SH-SY5Y (cell line): ENCODE measurements at regions not wholly inside any gene's neighbourhood (a gene's known extent, or its start where the extent isn't known, plus 50 kb on each side); places are given as distances from the start of the nearest gene placed in this dataset.

Source experiments
- GATA2 ChIP-seq: IDR thresholded peaks from 2 replicates; pipeline ENCODE4 v1.6.1; 2011; ENCODE audit warnings: mild to moderate bottlenecking, low read depth, low read length
- GATA3 ChIP-seq: IDR thresholded peaks from 2 replicates; pipeline ENCODE4 v1.6.1; 2011; ENCODE audit warnings: low read depth, mild to moderate bottlenecking, low read length, moderate library complexity

DNA sequence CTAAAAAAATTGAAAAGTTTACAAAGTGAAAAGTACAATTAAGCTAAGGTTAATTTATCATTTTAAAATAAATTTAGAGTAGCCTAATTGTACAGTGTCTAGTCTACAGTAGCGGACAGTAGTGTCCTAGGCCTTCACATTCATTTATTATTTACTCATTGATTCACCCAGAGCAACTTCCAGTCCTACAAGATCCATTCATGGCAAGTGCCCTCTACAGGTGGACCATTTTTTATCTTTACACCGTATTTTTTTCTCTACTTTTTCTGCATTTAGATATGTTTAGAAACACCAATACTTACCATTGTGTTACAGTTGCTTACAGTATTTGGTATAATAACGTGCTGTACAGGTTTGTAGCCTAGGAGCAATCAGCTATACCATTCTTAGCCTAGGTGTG lies 84.1 kb downstream of the TSN start:
- TF ChIP-seq GATA3 (no peak), GATA2 (no peak)

DNA sequence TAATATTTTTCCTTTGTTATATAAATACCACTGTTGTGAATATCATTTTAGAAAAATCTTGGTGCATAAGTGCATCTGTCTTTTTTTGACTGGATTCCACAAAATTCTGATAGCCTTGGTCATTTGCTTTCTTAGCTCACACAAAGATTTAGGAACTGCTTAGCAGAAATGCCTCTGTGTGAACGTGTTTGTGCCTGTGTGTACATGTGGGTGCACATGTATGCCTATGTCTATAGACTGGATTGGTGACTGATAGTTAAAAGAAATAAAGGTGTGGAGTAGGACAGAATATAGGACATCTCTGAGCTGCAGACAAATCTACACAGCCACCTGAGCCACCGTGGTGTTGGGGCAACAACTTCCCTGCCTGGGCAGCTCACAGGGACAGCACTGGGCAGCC lies 93.8 kb downstream of the TSN start:
- TF ChIP-seq GATA2: no peak
- no peak for TF ChIP-seq GATA3

DNA sequence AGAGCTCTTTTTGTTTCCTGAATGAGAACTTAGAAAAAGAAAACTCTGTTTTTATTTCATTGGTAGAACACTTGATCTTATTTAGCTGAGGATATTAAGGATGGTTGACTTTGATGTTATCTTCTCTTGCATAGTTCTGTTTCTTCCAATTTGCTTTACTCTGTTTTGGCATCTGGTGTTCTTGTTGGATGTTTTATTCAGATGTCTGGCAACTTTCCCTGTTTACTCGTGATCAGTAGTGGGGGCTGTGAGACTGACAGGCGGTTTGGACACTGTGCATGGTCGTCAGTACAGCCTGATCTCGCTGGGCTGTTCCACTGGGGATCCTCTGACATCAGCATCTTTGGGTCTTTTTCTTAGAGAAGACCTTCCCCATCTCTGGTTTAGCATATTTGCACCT lies 100.1 kb downstream of the TSN start:
- TF ChIP-seq GATA2 (peak; percentile 31; the same call in 1 of the 2 replicates), GATA3 (0 out of 2 replicates have a peak, but pooled peaks have one; percentile 39)

DNA sequence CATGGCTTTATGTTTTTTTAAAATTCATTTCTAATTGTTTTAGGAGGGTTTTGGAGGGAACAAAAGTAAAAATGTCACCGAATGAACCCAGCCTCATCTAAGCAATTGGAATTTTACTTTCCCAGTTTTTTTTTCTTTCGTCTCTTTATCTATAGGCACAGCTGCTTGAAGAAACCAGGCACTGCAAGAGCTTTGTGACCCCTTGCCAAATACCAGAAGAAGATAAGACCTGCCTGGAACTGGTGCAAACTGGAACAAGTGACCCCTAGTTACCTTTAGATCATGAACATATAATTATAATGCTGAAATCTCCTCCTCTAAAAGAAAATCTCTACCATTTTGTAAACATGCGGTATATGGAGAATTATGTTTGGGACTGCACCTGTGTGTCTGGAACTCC lies 100.9 kb downstream of the TSN start:
- TF ChIP-seq GATA2: no peak
- TF ChIP-seq GATA3: no peak

DNA sequence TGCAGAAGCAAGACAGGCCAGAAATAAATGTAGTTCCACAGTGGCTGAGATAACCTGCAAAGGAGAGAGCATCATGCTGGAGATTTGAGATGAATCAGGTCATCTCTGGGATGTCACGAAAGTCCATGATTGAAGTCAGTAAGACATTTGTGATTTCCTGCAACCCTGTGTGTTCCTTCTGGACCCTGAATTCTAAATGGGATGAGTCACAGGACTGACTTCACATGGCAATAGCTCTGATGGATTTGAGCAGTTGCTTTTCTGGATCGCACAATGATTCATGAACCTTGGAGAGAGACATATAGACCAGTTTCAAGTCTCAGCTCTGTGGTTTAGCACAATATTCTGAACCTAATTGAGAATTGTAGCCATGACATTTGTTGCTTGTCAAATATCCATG lies 102.9 kb downstream of the TSN start:
- TF ChIP-seq GATA3 (no peak), GATA2 (no peak)

DNA sequence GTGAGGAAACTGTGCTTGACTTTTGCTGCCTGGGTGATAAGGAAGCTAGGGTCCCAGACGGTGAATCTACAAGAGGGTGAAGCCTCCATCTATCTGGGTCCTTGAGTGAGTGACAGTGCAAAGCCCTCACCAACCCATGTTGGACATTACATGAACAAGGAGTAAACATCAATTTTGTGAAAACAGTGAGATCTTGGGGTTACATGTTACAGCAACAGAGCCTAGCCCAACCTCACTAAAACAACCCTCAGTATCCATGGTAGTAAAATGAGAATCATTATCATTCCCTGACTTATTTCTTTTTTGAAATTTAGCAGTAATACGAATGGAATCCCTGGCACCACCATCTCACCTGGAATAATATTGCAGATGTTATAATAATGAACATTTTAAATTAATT lies 103.4 kb downstream of the TSN start:
- no peak for TF ChIP-seq GATA2
- no peak for TF ChIP-seq GATA3

DNA sequence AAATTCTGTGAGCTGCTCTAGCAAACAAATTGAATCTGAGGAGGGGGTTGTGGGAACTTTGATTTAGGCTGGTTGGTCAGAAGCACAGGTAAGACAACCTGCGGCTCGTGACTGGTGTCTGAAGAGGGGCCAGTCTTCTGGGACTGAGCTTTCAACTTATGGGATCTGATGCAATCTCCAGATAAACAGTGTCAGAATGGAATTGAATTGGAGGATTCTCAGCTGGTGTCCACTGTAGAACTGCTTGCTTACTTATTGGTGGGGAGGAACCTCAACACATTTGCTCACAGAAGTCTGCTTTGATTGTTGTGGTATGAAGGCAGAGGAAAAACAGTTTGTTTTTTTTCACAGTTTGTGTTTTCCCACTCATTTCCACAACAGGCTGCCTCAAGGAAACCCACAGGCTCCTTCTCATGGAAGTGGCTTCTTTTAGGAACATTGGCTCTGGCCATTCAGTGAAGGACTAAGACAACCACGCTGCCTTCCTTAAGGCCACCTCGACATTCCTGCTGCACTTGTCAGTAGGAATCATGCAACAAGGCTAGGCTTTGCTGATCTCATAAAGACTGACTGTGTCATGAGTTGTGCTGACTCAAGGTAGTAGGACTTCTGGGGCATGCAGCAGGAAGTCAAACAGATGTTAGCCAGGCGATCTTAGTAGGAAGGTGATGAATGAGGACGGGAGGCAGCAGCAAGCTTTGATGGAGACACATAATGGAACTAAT lies 104.7 kb downstream of the TSN start:
- no peak for TF ChIP-seq GATA2

DNA sequence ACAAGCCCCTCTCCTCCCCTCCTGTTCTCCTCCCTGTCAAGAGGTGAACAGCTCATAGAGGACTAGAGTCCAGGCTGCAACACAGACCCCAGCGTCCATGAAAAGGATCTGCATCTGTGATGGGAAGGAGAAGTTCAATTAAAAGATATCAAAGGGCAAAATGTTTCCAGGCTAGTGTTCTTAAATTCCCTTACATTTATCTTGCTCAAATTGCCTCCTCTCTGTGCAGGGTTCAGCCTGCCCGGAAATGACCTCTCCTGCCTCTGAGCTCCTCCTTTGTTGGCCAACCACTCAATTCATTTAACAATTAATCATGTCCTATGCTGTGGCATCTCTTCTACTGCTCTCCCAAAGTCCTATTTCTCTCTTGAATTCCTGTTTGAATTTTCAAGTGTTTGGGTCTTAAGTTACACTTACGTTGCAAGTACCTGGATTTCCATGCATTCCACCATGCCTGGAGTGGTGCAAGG lies 105.3 kb downstream of the TSN start:
- no peak for TF ChIP-seq GATA2
- no peak for TF ChIP-seq GATA3

DNA sequence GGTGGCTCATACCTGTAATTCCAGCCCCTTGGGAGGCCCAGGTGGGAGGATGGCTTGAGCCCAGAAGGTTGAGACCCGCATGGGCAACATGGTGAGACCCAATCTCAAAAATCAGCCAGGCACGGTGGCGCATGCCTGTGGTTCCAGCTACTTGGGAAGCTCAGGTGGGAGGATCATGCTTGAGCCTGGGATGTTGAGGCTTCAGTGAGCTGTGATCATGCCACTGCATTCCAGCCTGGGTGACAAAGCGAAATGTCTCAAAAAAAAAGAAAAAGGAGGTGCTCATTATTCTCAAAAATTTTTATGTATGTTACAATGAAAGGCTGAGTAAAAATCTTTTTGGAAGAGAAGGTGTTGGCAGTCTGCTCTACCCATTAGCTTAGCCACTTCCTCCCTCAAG lies 106.8 kb downstream of the TSN start:
- TF ChIP-seq GATA3 (no peak), GATA2 (no peak)

DNA sequence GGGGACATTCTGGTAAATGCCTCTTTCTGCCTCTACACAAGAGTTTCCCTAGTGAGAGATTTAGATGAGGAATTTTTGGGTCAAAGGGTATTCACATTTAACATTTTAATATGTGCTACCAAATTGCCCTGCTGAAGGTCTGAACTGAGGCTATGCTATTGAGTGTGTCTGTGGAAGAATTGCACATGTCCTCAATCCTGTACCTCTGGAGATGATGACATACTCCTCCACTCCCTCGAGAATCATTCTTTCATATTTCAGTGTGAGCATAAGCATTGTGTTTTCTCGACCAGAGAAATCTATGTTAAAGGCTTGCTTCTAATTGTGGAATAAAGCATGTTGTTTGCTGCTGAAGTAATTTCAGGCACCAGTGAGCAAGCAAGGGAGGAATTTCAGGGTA lies 110.5 kb downstream of the TSN start:
- TF ChIP-seq GATA3: no peak
- TF ChIP-seq GATA2: no peak

DNA sequence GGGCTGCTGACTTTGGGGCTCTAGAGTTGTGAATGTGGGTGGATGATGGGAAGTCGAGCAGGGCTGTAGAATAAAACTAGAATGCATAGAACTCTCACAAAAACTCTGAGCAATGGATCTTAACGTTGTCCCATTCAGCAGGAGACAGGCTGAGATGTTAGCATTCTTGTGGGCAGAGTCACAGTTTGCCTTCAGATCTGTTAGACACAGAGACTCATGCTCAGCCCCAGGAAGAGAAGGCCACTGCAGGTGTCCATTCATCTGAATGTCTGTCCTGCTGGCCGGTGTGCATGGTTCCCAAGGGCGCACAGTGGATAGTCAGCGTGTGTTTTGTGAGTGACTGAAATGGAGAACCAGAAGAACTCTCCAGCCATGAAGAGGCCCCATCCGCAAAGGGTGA lies 111.3 kb downstream of the TSN start:
- TF ChIP-seq GATA3 (no peak), GATA2 (no peak)

DNA sequence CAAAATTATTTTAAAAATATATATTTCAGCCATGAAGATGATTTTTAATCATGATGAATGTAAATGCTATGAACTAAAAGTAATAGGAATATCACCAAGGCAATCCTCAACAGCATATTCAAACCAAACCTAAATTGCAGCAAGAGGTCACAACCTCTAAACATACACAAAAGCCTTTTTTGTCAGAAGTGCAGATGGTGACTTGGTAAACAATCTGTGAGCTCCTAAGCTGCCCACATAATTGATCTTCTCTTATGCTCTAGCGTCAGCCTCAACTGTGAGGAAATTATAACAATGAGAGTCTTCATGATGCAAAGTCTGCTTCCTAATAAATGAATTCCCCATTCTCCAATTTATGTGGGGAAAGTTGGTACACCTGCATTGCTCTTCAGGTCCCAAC lies 113.2 kb downstream of the TSN start:
- no peak for TF ChIP-seq GATA2
- no peak for TF ChIP-seq GATA3

DNA sequence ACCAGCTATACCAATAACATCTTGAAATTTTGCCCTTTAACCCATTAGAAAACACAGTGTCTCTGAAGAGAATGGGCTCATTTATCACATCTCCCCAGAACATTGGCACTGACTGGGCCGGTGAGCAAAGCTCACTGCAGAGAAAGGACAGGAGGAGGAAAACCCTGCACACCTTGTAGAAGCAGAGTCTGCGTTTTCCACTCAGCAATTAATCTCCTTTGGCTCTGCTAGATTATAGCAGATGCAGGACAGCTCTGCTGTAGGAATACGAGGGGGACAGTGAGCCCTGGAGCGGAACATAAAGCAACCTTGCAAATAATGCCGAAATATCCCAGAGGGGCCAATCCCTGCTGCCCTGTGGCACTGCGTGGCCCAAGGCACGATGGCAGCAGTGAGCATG lies 113.9 kb downstream of the TSN start:
- TF ChIP-seq GATA2: no peak
- no peak for TF ChIP-seq GATA3

DNA sequence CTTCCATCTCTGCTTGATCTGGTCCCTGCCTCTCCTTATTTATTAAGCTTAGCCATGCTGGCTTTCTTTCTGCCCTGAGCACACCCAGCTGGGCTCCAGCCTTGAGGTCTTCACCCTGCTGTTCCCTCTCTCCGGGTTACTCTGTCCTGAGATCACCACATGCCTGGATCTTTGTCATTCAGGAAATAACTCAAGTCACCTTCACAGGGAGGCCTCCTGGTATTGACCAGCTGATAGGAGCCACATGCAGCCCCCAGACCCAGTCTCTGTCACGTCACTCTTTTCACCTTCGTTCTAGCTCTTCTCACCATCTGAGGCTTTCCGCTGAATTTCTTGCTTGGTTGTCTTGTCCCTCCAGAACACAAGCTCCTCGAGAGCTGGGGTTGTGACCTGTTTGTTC lies 114.4 kb downstream of the TSN start:
- TF ChIP-seq GATA3: no peak
- no peak for TF ChIP-seq GATA2

DNA sequence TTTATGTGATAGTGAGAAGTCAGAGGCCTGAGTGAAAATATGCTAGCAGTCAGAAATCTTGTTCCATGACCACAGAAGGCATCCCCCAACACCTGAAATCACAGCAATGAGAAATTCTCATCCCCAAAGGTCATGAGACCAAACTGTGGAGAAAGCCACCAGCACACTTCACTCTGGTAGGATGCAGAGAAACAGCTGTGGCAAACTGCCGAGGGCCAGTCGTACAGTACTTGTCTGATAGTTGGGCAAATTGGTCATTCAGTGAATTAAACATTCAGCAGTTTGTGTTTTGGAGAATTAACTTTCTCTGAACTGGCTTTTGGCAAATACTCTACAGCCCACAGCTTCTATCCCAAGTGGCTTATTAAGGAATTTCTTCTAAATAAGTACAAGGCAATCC lies 117.2 kb downstream of the TSN start:
- no peak for TF ChIP-seq GATA2
- no peak for TF ChIP-seq GATA3

DNA sequence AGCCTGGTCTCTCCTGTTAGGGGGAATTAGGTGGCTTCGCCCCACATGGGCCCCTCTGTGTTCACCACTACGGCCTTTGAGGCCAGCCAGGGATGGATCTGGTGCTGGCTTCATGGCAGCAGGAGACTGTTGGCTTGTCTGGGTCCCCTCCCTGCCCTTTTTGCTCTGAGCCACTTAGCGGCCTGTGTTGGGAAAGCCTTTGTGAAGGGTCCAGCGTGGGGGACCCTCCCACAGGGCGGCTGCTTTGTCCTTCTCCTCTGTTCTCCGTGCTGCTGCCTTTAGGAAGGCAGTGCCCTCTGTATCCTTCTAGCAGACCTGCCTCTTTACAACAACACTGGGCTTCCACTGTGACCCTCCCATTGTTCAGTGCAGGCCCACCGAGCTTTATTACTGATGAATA lies 118.4 kb downstream of the TSN start:
- no peak for TF ChIP-seq GATA2
- TF ChIP-seq GATA3: no peak
